ENCODE measurements at regions not wholly inside any gene's neighbourhood (a gene's known extent, or its start where the extent isn't known, plus 50 kb on each side); places are given as distances from the start of the nearest gene placed in this dataset.
"Not testable (repeated sequence)": the region's sequence is repeated elsewhere in the genome, so short reads cannot be mapped to it uniquely, and the experiment has no call there.

- not testable (repeated sequence) for H3K4me3 ChIP-seq (ENCODE audit: low read depth, low read length)
- peak; percentile 43 for DNase-seq (ENCODE audit: low read depth)
- peak; percentile 55 for TF ChIP-seq CTCF (IDR thresholded peaks at IDR 0.05; ENCODE audit: insufficient read depth, low read length)
These were observed 63.0 kb downstream of the CYP4A11 start for GRCh38 chr1:46878173-46878782.

- not testable (repeated sequence) for H3K4me3 ChIP-seq (ENCODE audit: low read depth, low read length); DNase-seq (ENCODE audit: low read depth)
These were observed 65.2 kb downstream of the CYP4A11 start for GRCh38 chr1:46876093-46876492.

Measured in fibroblast of the aortic adventitia (primary cell).